HG03060 (cell line): ENCODE measurements at regions not wholly inside any gene's neighbourhood (a gene's known extent, or its start where the extent isn't known, plus 50 kb on each side); places are given as distances from the start of the nearest gene placed in this dataset.
A peak's percentile ranks its signal among the peaks of the same experiment; 100 is the strongest.

ENCODE experiments used
- ATAC-seq: cut with Tn5 transposase; IDR thresholded peaks from one replicate; pipeline ENCODE4 v1.9.1; 2021; ENCODE audit warnings: low read depth, moderate number of reproducible peaks; ENCODE audit not compliant: unreplicated experiment

- ATAC-seq = no peak
Measured at GRCh38 chr21:25342816-25343215, 264.5 kb downstream of the MRPL39 start.

GRCh38 chr21:25341981-25342380, 265.3 kb downstream of the MRPL39 start:
- no peak for ATAC-seq

- no peak for ATAC-seq
Measured at GRCh38 chr21:25338415-25338814, 268.9 kb downstream of the MRPL39 start.

GRCh38 chr21:25334046-25334730, 273.1 kb downstream of the MRPL39 start:
- ATAC-seq = no peak

- no peak for ATAC-seq
Measured at GRCh38 chr21:25331286-25331685, 276.0 kb downstream of the MRPL39 start.

- no peak for ATAC-seq
Measured at GRCh38 chr21:25330266-25330665, 277.0 kb downstream of the MRPL39 start.

- ATAC-seq = no peak
Measured at GRCh38 chr21:25329227-25329825, 278.0 kb downstream of the MRPL39 start.

- no peak for ATAC-seq
Measured at GRCh38 chr21:25328736-25329135, 278.5 kb downstream of the MRPL39 start.

- ATAC-seq = no peak
Measured at GRCh38 chr21:25326181-25326580, 281.1 kb downstream of the MRPL39 start.

GRCh38 chr21:25324666-25325065, 282.6 kb downstream of the MRPL39 start:
- no peak for ATAC-seq

GRCh38 chr21:25323356-25323949, 283.8 kb downstream of the MRPL39 start:
- ATAC-seq = no peak

GRCh38 chr21:25314247-25314646, 293.0 kb downstream of the MRPL39 start:
- no peak for ATAC-seq

- ATAC-seq = no peak
Measured at GRCh38 chr21:25313829-25314228, 293.5 kb downstream of the MRPL39 start.

- no peak for ATAC-seq
Measured at GRCh38 chr21:25307489-25307888, 299.8 kb downstream of the MRPL39 start.

GRCh38 chr21:25304611-25305010, 302.7 kb downstream of the MRPL39 start:
- ATAC-seq = no peak

- ATAC-seq = no peak
Measured at GRCh38 chr21:25300632-25301031, 306.6 kb downstream of the MRPL39 start.

GRCh38 chr21:25298512-25299491, 308.5 kb downstream of the MRPL39 start:
- ATAC-seq = peak; percentile 91

- ATAC-seq = no peak
Measured at GRCh38 chr21:25297117-25297516, 310.2 kb downstream of the MRPL39 start.

GRCh38 chr21:25296252-25296651, 311.0 kb downstream of the MRPL39 start:
- no peak for ATAC-seq

- no peak for ATAC-seq
Measured at GRCh38 chr21:25292396-25292795, 314.9 kb downstream of the MRPL39 start.

GRCh38 chr21:25283720-25284119, 323.6 kb downstream of the MRPL39 start:
- no peak for ATAC-seq
